OCI-LY7 (cell line): ENCODE measurements at regions not wholly inside any gene's neighbourhood (a gene's known extent, or its start where the extent isn't known, plus 50 kb on each side); places are given as distances from the start of the nearest gene placed in this dataset.
A peak's percentile ranks its signal among the peaks of the same experiment; 100 is the strongest.

ENCODE experiments used
- BruUV-seq: library from RNA; stranded (reverse); fragments of 400-500 nt; replicated peaks from 2 replicates; lab custom pipeline; 2021; lab: Mats Ljungman, UMichigan
- CTCF ChIA-PET: fragments of 300-600 bp; sonication (Branson Sonifier 250); formaldehyde crosslinking; loops from one replicate; lab custom pipeline; 2022; ENCODE audit warnings: antibody characterized with exemption; ENCODE audit not compliant: unreplicated experiment; lab: Charles Lee
- POLR2A ChIA-PET: fragments of 300-600 bp; sonication (Branson Sonifier 250); formaldehyde crosslinking; loops from one replicate; lab custom pipeline; 2022; ENCODE audit warnings: antibody characterized with exemption; lab: Charles Lee
- DNase-seq: peaks from one replicate; pipeline ENCODE4 v3.0.0-alpha.2; 2015; ENCODE audit warnings: low spot score
- H2AFZ ChIP-seq: fragments of 200-600 bp; sonication (generic), shearing (Covaris generic); 2 replicates; pipeline ENCODE4 v1.6.1; 2014; ENCODE audit warnings: mild to moderate bottlenecking, antibody characterized with exemption, low read length, moderate library complexity
- H3K27ac ChIP-seq: fragments of 200-600 bp; sonication (generic); 2 replicates; pipeline ENCODE4 v1.5.1; 2014; ENCODE audit warnings: mixed run types, low read depth, mild to moderate bottlenecking, moderate library complexity, low read length, inconsistent platforms; ENCODE audit not compliant: poor library complexity, severe bottlenecking
- H3K36me3 ChIP-seq: fragments of 200-600 bp; sonication (generic); 2 replicates; pipeline ENCODE4 v1.6.1; 2014; ENCODE audit warnings: mild to moderate bottlenecking, antibody characterized with exemption, low read length, moderate library complexity, mixed read lengths; ENCODE audit not compliant: insufficient read depth
- H3K4me1 ChIP-seq: fragments of 200-600 bp; sonication (generic); 2 replicates; pipeline ENCODE4 v1.5.1; 2014; ENCODE audit warnings: mild to moderate bottlenecking, low read length; ENCODE audit not compliant: insufficient read depth, poor library complexity, severe bottlenecking
- H3K4me2 ChIP-seq: fragments of 200-600 bp; sonication (generic); 2 replicates; pipeline ENCODE4 v1.6.1; 2014; ENCODE audit warnings: mild to moderate bottlenecking, low read length
- H3K4me3 ChIP-seq: fragments of 200-600 bp; sonication (generic); 2 replicates; pipeline ENCODE4 v1.5.1; 2014; ENCODE audit warnings: mild to moderate bottlenecking, low read depth, low read length; ENCODE audit not compliant: poor library complexity, severe bottlenecking
- H3K79me2 ChIP-seq: fragments of 200-600 bp; sonication (generic); 2 replicates; pipeline ENCODE4 v1.6.1; 2016; ENCODE audit warnings: low read depth, mild to moderate bottlenecking, low read length, moderate library complexity, mixed read lengths; ENCODE audit not compliant: insufficient read depth
- H3K9me2 ChIP-seq: fragments of 200-600 bp; sonication (generic); 2 replicates; pipeline ENCODE4 v1.6.1; 2016; ENCODE audit warnings: mild to moderate bottlenecking, low read length, mixed read lengths; ENCODE audit not compliant: insufficient read depth
- H3K9me3 ChIP-seq: fragments of 200-600 bp; sonication (generic); 2 replicates; pipeline ENCODE4 v1.6.1; 2014; ENCODE audit warnings: mild to moderate bottlenecking, mixed run types, low read length, mixed read lengths
- H4K20me1 ChIP-seq: fragments of 200-600 bp; sonication (generic); 2 replicates; pipeline ENCODE4 v1.6.1; 2014; ENCODE audit warnings: mild to moderate bottlenecking, antibody characterized with exemption, low read length, moderate library complexity, mixed read lengths; ENCODE audit not compliant: insufficient read depth
- EZH2phosphoT487 ChIP-seq: fragments of 200-600 bp; sonication (generic); IDR thresholded peaks from 2 replicates; pipeline ENCODE4 v1.6.1; 2018; ENCODE audit warnings: low read depth, borderline replicate concordance, mild to moderate bottlenecking, mixed run types, antibody characterized with exemption, low read length, moderate library complexity, mixed read lengths
- intact Hi-C: fragments of 100-400 bp; cut with micrococcal nuclease; formaldehyde crosslinking; loops from one replicate; pipeline ENCODE4 v1.10.0; 2022; ENCODE audit not compliant: unreplicated experiment
- TF ChIP-seq, protein P1 (sequence below): fragments of 200-600 bp; sonication (generic); conservative IDR thresholded peaks from 2 replicates; pipeline ENCODE4 v1.5.1; 2014; ENCODE audit warnings: mild to moderate bottlenecking, antibody characterized with exemption, low read length, moderate library complexity, mixed read lengths

- peak overlapping the region; percentile 81 for H3K4me3 ChIP-seq
- no peaks in the 10 kb centered on the region for H3K9me3 ChIP-seq
- intact Hi-C loops, result no loop called here
- peak overlapping the region; percentile 43 for H3K27ac ChIP-seq
- H4K20me1 ChIP-seq, result no peaks in the 10 kb centered on the region
- H3K79me2 ChIP-seq, result peaks cover 17% of the 10 kb centered on the region; the same call in 1 of the 2 replicates
- POLR2A ChIA-PET, result interaction anchor here (0.8 to 1.7 kb wide), 3 partner anchors 12 to 65 kb away, joined by 3 to 6 read pairs (median 5); partner anchors contain the start of gene KPNA2
- peak overlapping the region; percentile 83 for H2AFZ ChIP-seq
- no TSS peak for BruUV-seq
- no peaks in the 10 kb centered on the region for H3K9me2 ChIP-seq
- no peaks in the 10 kb centered on the region for H3K36me3 ChIP-seq
- peaks cover 17% of the 10 kb centered on the region for H3K4me1 ChIP-seq
- H3K4me2 ChIP-seq, result peak overlapping the region; percentile 83
- peak; percentile 75 for DNase-seq
- CTCF ChIA-PET, result interaction anchor here (0.6 kb wide), 1 partner anchor 20 kb away, joined by 3 read pairs; no protein-coding TSS in a partner anchor
- TF ChIP-seq, protein P1, sequence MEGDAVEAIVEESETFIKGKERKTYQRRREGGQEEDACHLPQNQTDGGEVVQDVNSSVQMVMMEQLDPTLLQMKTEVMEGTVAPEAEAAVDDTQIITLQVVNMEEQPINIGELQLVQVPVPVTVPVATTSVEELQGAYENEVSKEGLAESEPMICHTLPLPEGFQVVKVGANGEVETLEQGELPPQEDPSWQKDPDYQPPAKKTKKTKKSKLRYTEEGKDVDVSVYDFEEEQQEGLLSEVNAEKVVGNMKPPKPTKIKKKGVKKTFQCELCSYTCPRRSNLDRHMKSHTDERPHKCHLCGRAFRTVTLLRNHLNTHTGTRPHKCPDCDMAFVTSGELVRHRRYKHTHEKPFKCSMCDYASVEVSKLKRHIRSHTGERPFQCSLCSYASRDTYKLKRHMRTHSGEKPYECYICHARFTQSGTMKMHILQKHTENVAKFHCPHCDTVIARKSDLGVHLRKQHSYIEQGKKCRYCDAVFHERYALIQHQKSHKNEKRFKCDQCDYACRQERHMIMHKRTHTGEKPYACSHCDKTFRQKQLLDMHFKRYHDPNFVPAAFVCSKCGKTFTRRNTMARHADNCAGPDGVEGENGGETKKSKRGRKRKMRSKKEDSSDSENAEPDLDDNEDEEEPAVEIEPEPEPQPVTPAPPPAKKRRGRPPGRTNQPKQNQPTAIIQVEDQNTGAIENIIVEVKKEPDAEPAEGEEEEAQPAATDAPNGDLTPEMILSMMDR, result no peak
- TF ChIP-seq EZH2phosphoT487, result no peak
Observed at GRCh38 chr17:68101075-68101986, 65.8 kb downstream of the KPNA2 start.

DNA sequence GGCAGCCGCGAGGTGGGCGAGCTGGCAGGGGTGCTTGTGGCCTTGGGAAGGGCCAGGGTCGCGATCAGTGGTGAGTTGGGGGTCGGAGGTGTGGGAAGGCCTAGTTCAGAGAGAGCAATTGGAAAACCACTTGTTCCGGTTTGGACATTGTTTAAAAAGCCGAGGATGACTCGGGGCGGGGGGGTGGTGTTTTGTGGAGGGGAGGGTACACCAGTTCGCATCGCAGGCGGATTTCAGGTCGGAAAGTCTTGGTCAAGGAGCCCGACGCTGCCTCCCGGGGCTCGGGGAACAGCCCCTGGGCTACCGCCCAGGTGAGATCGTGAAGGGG lies 66.4 kb downstream of the KPNA2 start:
- Histone ChIP-seq H3K4me3 (peak overlapping the region; percentile 81), H3K4me1 (peaks cover 17% of the 10 kb centered on the region), H2AFZ (peak overlapping the region; percentile 83), H3K9me3 (no peaks in the 10 kb centered on the region), H3K79me2 (peaks cover 17% of the 10 kb centered on the region; the same call in 1 of the 2 replicates), H3K4me2 (peak overlapping the region; percentile 83), H3K27ac (peak overlapping the region; percentile 43), H3K36me3 (peaks cover 2% of the 10 kb centered on the region; the same call in 1 of the 2 replicates), H4K20me1 (no peaks in the 10 kb centered on the region), H3K9me2 (no peaks in the 10 kb centered on the region)
- DNase-seq, result no peak
- intact Hi-C loops, result no loop called here
- no TSS peak for BruUV-seq
- POLR2A ChIA-PET, result interaction anchor here (0.9 kb wide), 1 partner anchor 24 kb away, joined by 3 read pairs; no protein-coding TSS in a partner anchor
- CTCF ChIA-PET, result interaction anchor here (0.6 kb wide), 1 partner anchor 19 kb away, joined by 3 read pairs; no protein-coding TSS in a partner anchor
- TF ChIP-seq EZH2phosphoT487, result no peak
- TF ChIP-seq, protein P1, result no peak
